ENCODE measurements at regions not wholly inside any gene's neighbourhood (a gene's known extent, or its start where the extent isn't known, plus 50 kb on each side); places are given as distances from the start of the nearest gene placed in this dataset.

GRCh38 chr1:24990136-24990535 is 60.1 kb upstream of the RUNX3 start:
- DNase-seq (ENCODE audit: low read depth in 6 of 9, low spot score in 9 of 9) = no peak
- whole genome bisulfite sequencing = 97% methylated on average over 13 of the region's 13 CpGs
- Histone ChIP-seq H3K27me3 (ENCODE audit: control insufficient read depth in 2 of 2, insufficient read depth in 1 of 2, low read length in 1 of 2) (no peaks in the 10 kb centered on the region), H3K36me3 (ENCODE audit: control insufficient read depth in 2 of 2, insufficient read depth in 2 of 2, low read length in 1 of 2) (no peaks in the 10 kb centered on the region), H3K4me3 (ENCODE audit: low read length in 2 of 2) (no peak overlapping the region), H3K27ac (ENCODE audit: low read depth in 1 of 2, low read length in 1 of 2) (no peak overlapping the region), H3K4me1 (ENCODE audit: control insufficient read depth in 2 of 2, insufficient read depth in 2 of 2, low read length in 2 of 2) (peaks cover 42 to 92% of the 10 kb centered on the region in 2 donors), H3K9me3 (ENCODE audit: control insufficient read depth in 2 of 2, insufficient read depth in 1 of 2, low read length in 1 of 2) (peaks cover 0 to 4% of the 10 kb centered on the region in 2 donors)

GRCh38 chr1:24989082-24989481 is 59.0 kb upstream of the RUNX3 start:
- Histone ChIP-seq H3K9me3 (ENCODE audit: control insufficient read depth in 2 of 2, insufficient read depth in 1 of 2, low read length in 1 of 2) (peaks cover 0 to 4% of the 10 kb centered on the region in 2 donors), H3K36me3 (ENCODE audit: control insufficient read depth in 2 of 2, insufficient read depth in 2 of 2, low read length in 1 of 2) (no peaks in the 10 kb centered on the region), H3K4me1 (ENCODE audit: control insufficient read depth in 2 of 2, insufficient read depth in 2 of 2, low read length in 2 of 2) (peaks cover 35 to 92% of the 10 kb centered on the region in 2 donors), H3K27me3 (ENCODE audit: control insufficient read depth in 2 of 2, insufficient read depth in 1 of 2, low read length in 1 of 2) (no peaks in the 10 kb centered on the region), H3K27ac (ENCODE audit: low read depth in 1 of 2, low read length in 1 of 2) (no peak overlapping the region), H3K4me3 (ENCODE audit: low read length in 2 of 2) (no peak overlapping the region)
- WGBS = 99% methylated on average over 2 of the region's 2 CpGs
- DNase-seq (ENCODE audit: low read depth in 6 of 9, low spot score in 9 of 9) = no peak

DNA sequence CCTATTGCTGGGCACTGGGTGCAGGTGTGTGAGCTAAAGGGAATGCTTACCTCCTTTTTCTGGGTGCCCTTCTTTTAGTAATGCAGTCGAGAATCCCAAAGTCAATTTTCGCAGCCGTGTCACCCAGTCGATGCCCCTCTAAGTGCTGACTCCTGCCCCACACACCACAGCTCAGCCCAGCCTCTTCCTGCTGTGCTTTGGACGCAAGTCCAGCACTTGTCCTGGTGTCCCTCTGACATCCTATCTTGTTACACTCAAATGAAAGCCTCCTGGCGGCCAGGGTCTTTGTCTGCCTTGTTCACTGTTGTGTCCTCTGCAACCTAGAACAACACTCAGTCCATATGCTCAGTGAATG is 58.5 kb upstream of the RUNX3 start:
- WGBS = 94% methylated on average over 6 of the region's 6 CpGs
- H3K4me3 ChIP-seq (ENCODE audit: low read length in 2 of 2) = no peak overlapping the region
- no peak for DNase-seq (ENCODE audit: low read depth in 6 of 9, low spot score in 9 of 9)

DNA sequence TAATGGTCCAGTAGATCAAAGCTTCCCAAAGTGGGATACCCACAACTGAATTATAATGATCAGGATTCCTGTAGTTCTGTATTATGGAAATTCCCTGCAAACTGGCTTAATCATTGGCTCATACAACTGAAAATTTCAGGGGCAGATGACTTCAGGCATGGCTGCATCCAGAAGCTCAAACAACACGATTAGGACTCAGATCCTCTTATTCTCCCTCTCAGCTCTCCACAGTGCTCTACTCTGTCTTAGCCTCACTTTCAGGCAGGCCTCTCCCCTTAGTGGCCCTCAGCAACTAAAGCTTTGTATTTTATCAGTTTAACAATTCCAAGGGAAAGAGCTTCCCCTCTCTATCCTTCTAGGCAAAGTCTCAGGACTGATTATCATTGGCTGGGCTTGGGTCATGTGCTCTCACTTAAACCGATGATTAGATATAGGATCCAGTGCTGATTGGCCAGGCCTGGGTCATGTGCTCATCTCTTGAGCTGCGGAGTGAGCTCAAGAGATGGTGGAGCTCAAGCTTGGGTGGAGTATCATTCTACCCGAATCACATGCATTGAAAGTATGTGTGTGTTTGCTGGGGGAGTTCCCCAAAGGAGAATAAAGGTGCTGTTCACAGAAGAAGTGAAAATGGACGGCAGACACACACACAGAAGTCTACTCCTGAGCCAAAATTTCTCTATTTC is 57.9 kb upstream of the RUNX3 start:
- no peaks in the 10 kb centered on the region for H3K27me3 ChIP-seq (ENCODE audit: control insufficient read depth in 2 of 2, insufficient read depth in 1 of 2, low read length in 1 of 2)
- no peaks in the 10 kb centered on the region for H3K36me3 ChIP-seq (ENCODE audit: control insufficient read depth in 2 of 2, insufficient read depth in 2 of 2, low read length in 1 of 2)
- no peak overlapping the region for H3K27ac ChIP-seq (ENCODE audit: low read depth in 1 of 2, low read length in 1 of 2)
- WGBS = 93% methylated on average over 5 of the region's 5 CpGs
- no peak overlapping the region for H3K4me3 ChIP-seq (ENCODE audit: low read length in 2 of 2)
- DNase-seq (ENCODE audit: low read depth in 6 of 9, low spot score in 9 of 9) = no peak
- peaks cover 34 to 94% of the 10 kb centered on the region in 2 donors for H3K4me1 ChIP-seq (ENCODE audit: control insufficient read depth in 2 of 2, insufficient read depth in 2 of 2, low read length in 2 of 2)
- H3K9me3 ChIP-seq (ENCODE audit: control insufficient read depth in 2 of 2, insufficient read depth in 1 of 2, low read length in 1 of 2) = peaks cover 0 to 4% of the 10 kb centered on the region in 2 donors

More for the DNA sequence above, 58.5 kb upstream of the RUNX3 start:
- Histone ChIP-seq H3K27me3 (ENCODE audit: control insufficient read depth in 2 of 2, insufficient read depth in 1 of 2, low read length in 1 of 2) (no peaks in the 10 kb centered on the region), H3K4me1 (ENCODE audit: control insufficient read depth in 2 of 2, insufficient read depth in 2 of 2, low read length in 2 of 2) (peaks cover 35 to 92% of the 10 kb centered on the region in 2 donors), H3K36me3 (ENCODE audit: control insufficient read depth in 2 of 2, insufficient read depth in 2 of 2, low read length in 1 of 2) (no peaks in the 10 kb centered on the region), H3K9me3 (ENCODE audit: control insufficient read depth in 2 of 2, insufficient read depth in 1 of 2, low read length in 1 of 2) (peaks cover 0 to 4% of the 10 kb centered on the region in 2 donors), H3K27ac (ENCODE audit: low read depth in 1 of 2, low read length in 1 of 2) (no peak overlapping the region)

DNA sequence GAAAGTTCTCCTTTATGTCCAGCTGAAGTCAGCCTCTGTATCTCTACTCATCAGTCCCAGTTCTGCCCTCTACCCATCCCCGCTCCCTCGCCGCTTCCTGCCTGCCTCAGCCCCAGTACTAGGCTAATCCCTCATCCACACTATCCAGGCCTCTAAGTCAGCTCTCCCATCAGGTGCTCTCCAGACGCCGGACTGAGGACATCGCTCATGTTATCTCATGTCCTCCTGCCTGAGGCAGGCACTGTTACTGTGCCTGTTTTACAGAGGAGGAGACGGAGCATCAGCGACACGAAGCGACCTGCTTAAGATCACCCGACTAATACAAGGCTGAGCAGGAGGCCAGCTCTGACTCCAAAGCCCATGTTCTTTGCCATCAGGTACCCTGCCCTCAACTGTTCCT is 57.3 kb upstream of the RUNX3 start:
- Histone ChIP-seq H3K27me3 (ENCODE audit: control insufficient read depth in 2 of 2, insufficient read depth in 1 of 2, low read length in 1 of 2) (no peaks in the 10 kb centered on the region), H3K4me1 (ENCODE audit: control insufficient read depth in 2 of 2, insufficient read depth in 2 of 2, low read length in 2 of 2) (peaks cover 29 to 94% of the 10 kb centered on the region in 2 donors), H3K9me3 (ENCODE audit: control insufficient read depth in 2 of 2, insufficient read depth in 1 of 2, low read length in 1 of 2) (peaks cover 0 to 4% of the 10 kb centered on the region in 2 donors), H3K27ac (ENCODE audit: low read depth in 1 of 2, low read length in 1 of 2) (no peak overlapping the region), H3K4me3 (ENCODE audit: low read length in 2 of 2) (no peak overlapping the region), H3K36me3 (ENCODE audit: control insufficient read depth in 2 of 2, insufficient read depth in 2 of 2, low read length in 1 of 2) (no peaks in the 10 kb centered on the region)
- WGBS = 98% methylated on average over 11 of the region's 11 CpGs
- no peak for DNase-seq (ENCODE audit: low read depth in 6 of 9, low spot score in 9 of 9)

- Histone ChIP-seq H3K27ac (ENCODE audit: low read depth in 1 of 2, low read length in 1 of 2) (no peak overlapping the region), H3K9me3 (ENCODE audit: control insufficient read depth in 2 of 2, insufficient read depth in 1 of 2, low read length in 1 of 2) (peaks cover 0 to 4% of the 10 kb centered on the region in 2 donors), H3K4me1 (ENCODE audit: control insufficient read depth in 2 of 2, insufficient read depth in 2 of 2, low read length in 2 of 2) (peaks cover 24 to 94% of the 10 kb centered on the region in 2 donors), H3K27me3 (ENCODE audit: control insufficient read depth in 2 of 2, insufficient read depth in 1 of 2, low read length in 1 of 2) (no peaks in the 10 kb centered on the region), H3K36me3 (ENCODE audit: control insufficient read depth in 2 of 2, insufficient read depth in 2 of 2, low read length in 1 of 2) (no peaks in the 10 kb centered on the region), H3K4me3 (ENCODE audit: low read length in 2 of 2) (no peak overlapping the region)
- 87% methylated on average over 2 of the region's 2 CpGs for WGBS
- DNase-seq (ENCODE audit: low read depth in 6 of 9, low spot score in 9 of 9) = no peak
These were observed 56.4 kb upstream of the RUNX3 start for GRCh38 chr1:24986372-24986965.

DNA sequence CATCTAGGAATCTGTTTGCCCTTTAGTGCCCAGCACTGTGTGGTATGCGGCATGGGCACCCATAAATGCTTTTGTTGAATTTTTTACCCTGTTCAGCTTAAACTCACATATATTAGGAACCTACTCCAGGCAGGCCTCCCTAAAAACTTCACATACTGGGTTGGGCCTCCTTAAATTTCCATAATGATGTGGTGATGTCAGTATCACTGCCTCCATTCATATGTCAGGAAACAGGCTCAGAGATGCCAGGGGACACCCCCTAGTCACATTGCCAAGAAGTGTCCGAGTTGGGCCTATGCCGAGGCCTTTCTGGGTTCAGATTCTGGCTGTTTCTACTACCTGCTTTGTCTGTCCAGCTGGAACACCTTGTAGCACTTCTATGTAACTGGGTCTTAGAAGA is 55.7 kb upstream of the RUNX3 start:
- no peak overlapping the region for H3K4me3 ChIP-seq (ENCODE audit: low read length in 2 of 2)
- no peaks in the 10 kb centered on the region for H3K36me3 ChIP-seq (ENCODE audit: control insufficient read depth in 2 of 2, insufficient read depth in 2 of 2, low read length in 1 of 2)
- no peak for DNase-seq (ENCODE audit: low read depth in 6 of 9, low spot score in 9 of 9)
- WGBS = 96% methylated on average over 3 of the region's 3 CpGs
- no peak overlapping the region for H3K27ac ChIP-seq (ENCODE audit: low read depth in 1 of 2, low read length in 1 of 2)
- H3K9me3 ChIP-seq (ENCODE audit: control insufficient read depth in 2 of 2, insufficient read depth in 1 of 2, low read length in 1 of 2) = peaks cover 0 to 4% of the 10 kb centered on the region in 2 donors
- H3K4me1 ChIP-seq (ENCODE audit: control insufficient read depth in 2 of 2, insufficient read depth in 2 of 2, low read length in 2 of 2) = peaks cover 21 to 94% of the 10 kb centered on the region in 2 donors
- no peaks in the 10 kb centered on the region for H3K27me3 ChIP-seq (ENCODE audit: control insufficient read depth in 2 of 2, insufficient read depth in 1 of 2, low read length in 1 of 2)

GRCh38 chr1:24984800-24985522 is 54.9 kb upstream of the RUNX3 start:
- peaks cover 15 to 94% of the 10 kb centered on the region in 2 donors for H3K4me1 ChIP-seq (ENCODE audit: control insufficient read depth in 2 of 2, insufficient read depth in 2 of 2, low read length in 2 of 2)
- H3K27me3 ChIP-seq (ENCODE audit: control insufficient read depth in 2 of 2, insufficient read depth in 1 of 2, low read length in 1 of 2) = no peaks in the 10 kb centered on the region

DNA sequence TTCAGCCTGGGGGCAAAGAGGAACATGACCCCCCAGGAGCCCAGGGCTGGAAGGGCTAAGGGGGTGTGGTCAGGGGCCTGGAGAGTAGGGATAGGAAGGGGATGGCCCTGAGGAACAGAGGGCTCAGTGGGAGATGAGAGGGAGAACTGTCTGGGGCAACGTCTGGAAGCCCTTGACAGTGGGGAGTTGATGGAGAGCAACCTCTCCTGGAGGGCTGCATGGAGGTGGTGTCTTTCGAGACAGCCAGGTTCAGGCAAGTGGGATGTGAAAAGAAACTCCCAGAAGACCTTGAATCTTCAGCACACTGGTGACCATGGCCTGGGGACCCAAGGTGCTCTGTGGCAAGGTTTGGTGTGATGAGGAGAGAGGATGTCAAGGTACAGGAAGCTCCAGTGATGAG is 54.2 kb upstream of the RUNX3 start:
- WGBS = 96% methylated on average over 2 of the region's 2 CpGs
- Histone ChIP-seq H3K27me3 (ENCODE audit: control insufficient read depth in 2 of 2, insufficient read depth in 1 of 2, low read length in 1 of 2) (no peaks in the 10 kb centered on the region), H3K27ac (ENCODE audit: low read depth in 1 of 2, low read length in 1 of 2) (no peak overlapping the region), H3K4me1 (ENCODE audit: control insufficient read depth in 2 of 2, insufficient read depth in 2 of 2, low read length in 2 of 2) (peaks cover 11 to 91% of the 10 kb centered on the region in 2 donors), H3K36me3 (ENCODE audit: control insufficient read depth in 2 of 2, insufficient read depth in 2 of 2, low read length in 1 of 2) (no peaks in the 10 kb centered on the region), H3K4me3 (ENCODE audit: low read length in 2 of 2) (no peak overlapping the region), H3K9me3 (ENCODE audit: control insufficient read depth in 2 of 2, insufficient read depth in 1 of 2, low read length in 1 of 2) (no peaks in the 10 kb centered on the region)
- DNase-seq (ENCODE audit: low read depth in 6 of 9, low spot score in 9 of 9) = no peak

More at GRCh38 chr1:24984800-24985522, 54.9 kb upstream of the RUNX3 start:
- Histone ChIP-seq H3K4me3 (ENCODE audit: low read length in 2 of 2) (no peak overlapping the region), H3K9me3 (ENCODE audit: control insufficient read depth in 2 of 2, insufficient read depth in 1 of 2, low read length in 1 of 2) (peaks cover 0 to under 1% of the 10 kb centered on the region in 2 donors), H3K36me3 (ENCODE audit: control insufficient read depth in 2 of 2, insufficient read depth in 2 of 2, low read length in 1 of 2) (no peaks in the 10 kb centered on the region), H3K27ac (ENCODE audit: low read depth in 1 of 2, low read length in 1 of 2) (no peak overlapping the region)
- DNase-seq (ENCODE audit: low read depth in 6 of 9, low spot score in 9 of 9) = no peak
- WGBS = 58% methylated on average over 5 of the region's 5 CpGs
